ENCODE measurements at regions not wholly inside any gene's neighbourhood (a gene's known extent, or its start where the extent isn't known, plus 50 kb on each side); places are given as distances from the start of the nearest gene placed in this dataset.

GRCh38 chr12:94807951-94808350 is 157.6 kb upstream of the TMCC3 start:
- TF ChIP-seq ZBTB1 (CRISPR knock-in tag; IDR thresholded peaks at IDR 0.05; ENCODE audit: borderline replicate concordance), result no peak
- no peak for TF ChIP-seq SMC3 (IDR thresholded peaks at IDR 0.05; ENCODE audit: low read length)
- no peak for TF ChIP-seq U2AF2 (IDR thresholded peaks at IDR 0.05; ENCODE audit: low read depth, low read length)
- TF ChIP-seq TEAD3 (CRISPR knock-in tag; optimal IDR thresholded peaks at IDR 0.05; ENCODE audit: borderline replicate concordance), result no peak
- no peak for TF ChIP-seq PCBP2 (optimal IDR thresholded peaks at IDR 0.05; ENCODE audit: low read depth, low read length, poor library complexity, severe bottlenecking)
- no peak for TF ChIP-seq SP1 (IDR thresholded peaks at IDR 0.05)
- no peak for TF ChIP-seq SP1 (CRISPR knock-in tag; IDR thresholded peaks at IDR 0.05)
- no peak for TF ChIP-seq SIX4 (CRISPR knock-in tag; IDR thresholded peaks at IDR 0.05)
- TF ChIP-seq CTCF (CRISPR knock-in tag; IDR thresholded peaks at IDR 0.05), result no peak
- TF ChIP-seq TBX3 (IDR thresholded peaks at IDR 0.05; ENCODE audit: borderline replicate concordance), result no peak
- TF ChIP-seq ZSCAN5A (CRISPR knock-in tag; IDR thresholded peaks at IDR 0.05; ENCODE audit: borderline replicate concordance), result no peak
- no peak for TF ChIP-seq ZNF747 (CRISPR knock-in tag; IDR thresholded peaks at IDR 0.05; ENCODE audit: borderline replicate concordance)
